OCI-LY3 (cell line): ENCODE measurements at regions not wholly inside any gene's neighbourhood (a gene's known extent, or its start where the extent isn't known, plus 50 kb on each side); places are given as distances from the start of the nearest gene placed in this dataset.
A peak's percentile ranks its signal among the peaks of the same experiment; 100 is the strongest.

ENCODE experiments used
- H2AFZ ChIP-seq: fragments of 200-600, 300-600 bp; shearing (Covaris generic); 2 replicates; pipeline ENCODE4 v1.6.0; 2014; ENCODE audit warnings: antibody characterized with exemption, low read depth, low read length
- H3K27ac ChIP-seq: fragments of 200-600, 300-600 bp; sonication (generic); 2 replicates; pipeline ENCODE4 v1.5.1; 2014; ENCODE audit warnings: mild to moderate bottlenecking, low read length, moderate library complexity, mixed read lengths
- H3K27me3 ChIP-seq: fragments of 200-600, 300-600 bp; sonication (generic); 2 replicates; pipeline ENCODE4 v1.6.1; 2014; ENCODE audit warnings: low read depth, low read length, mixed read lengths
- H3K36me3 ChIP-seq: fragments of 200-600, 300-600 bp; sonication (generic); replicated peaks from 2 replicates; pipeline ENCODE3; 2014; ENCODE audit warnings: low read depth, low read length, mixed read lengths
- H3K4me1 ChIP-seq: fragments of 300-600, 200-600 bp; sonication (generic); 2 replicates; pipeline ENCODE4 v1.6.1; 2014; ENCODE audit warnings: low read length, mixed read lengths
- H3K4me2 ChIP-seq: fragments of 200-600, 300-600 bp; sonication (generic); 2 replicates; pipeline ENCODE4 v1.6.1; 2014; ENCODE audit warnings: low read length, mixed read lengths
- H3K4me3 ChIP-seq: fragments of 300-600, 200-600 bp; sonication (generic); 2 replicates; pipeline ENCODE4 v1.5.1; 2014; ENCODE audit warnings: antibody characterized with exemption, mild to moderate bottlenecking, low read length, moderate library complexity
- H3K79me2 ChIP-seq: fragments of 300-600, 200-600 bp; shearing (Covaris generic); 2 replicates; pipeline ENCODE4 v1.6.1; 2014; ENCODE audit warnings: mild to moderate bottlenecking, low read length, mixed read lengths
- H3K9ac ChIP-seq: fragments of 300-600, 200-600 bp; shearing (Covaris generic); 2 replicates; pipeline ENCODE4 v1.6.0; 2014; ENCODE audit warnings: mild to moderate bottlenecking, low read length, moderate library complexity
- H3K9me3 ChIP-seq: fragments of 200-600, 300-600 bp; shearing (Covaris generic); 2 replicates; pipeline ENCODE4 v1.6.1; 2014; ENCODE audit warnings: low read length, mixed read lengths; ENCODE audit not compliant: insufficient read depth
- H4K20me1 ChIP-seq: fragments of 200-600, 300-600 bp; sonication (generic); 2 replicates; pipeline ENCODE4 v1.6.1; 2016; ENCODE audit warnings: low read length, mixed read lengths; ENCODE audit not compliant: insufficient read depth
- EZH2phosphoT487 ChIP-seq: fragments of 200-600 bp; shearing (Covaris generic); IDR thresholded peaks from 2 replicates; pipeline ENCODE4 v1.6.1; 2018; ENCODE audit warnings: antibody characterized with exemption, mixed run types, low read depth
- TF ChIP-seq, protein P1 (sequence below): fragments of 200-600, 300-600 bp; sonication (generic); IDR thresholded peaks from 2 replicates; pipeline ENCODE4 v1.5.1; 2014; ENCODE audit warnings: antibody characterized with exemption, low read length, low read depth

DNA sequence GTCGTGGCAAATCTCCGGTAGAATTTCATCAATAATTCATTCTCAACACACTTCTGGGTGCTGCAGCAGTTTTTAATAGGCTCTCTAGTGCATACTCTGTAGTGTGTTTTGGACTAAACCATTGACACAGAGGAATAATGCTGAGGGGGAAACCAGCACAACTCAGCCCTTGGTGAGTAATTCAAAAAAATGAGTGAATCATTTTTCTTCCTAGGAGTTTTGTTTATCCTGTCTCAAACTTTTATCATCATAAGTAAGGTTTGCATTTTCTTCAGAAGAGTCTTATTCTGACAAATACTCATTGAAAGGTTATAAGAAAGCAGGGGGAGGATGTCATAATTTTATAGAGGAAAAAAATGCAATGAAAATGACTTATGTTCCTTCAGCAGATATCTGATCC, 2542.7 kb downstream of the PCDH7 start:
- peaks cover 2% of the 10 kb centered on the region for H3K4me1 ChIP-seq

DNA sequence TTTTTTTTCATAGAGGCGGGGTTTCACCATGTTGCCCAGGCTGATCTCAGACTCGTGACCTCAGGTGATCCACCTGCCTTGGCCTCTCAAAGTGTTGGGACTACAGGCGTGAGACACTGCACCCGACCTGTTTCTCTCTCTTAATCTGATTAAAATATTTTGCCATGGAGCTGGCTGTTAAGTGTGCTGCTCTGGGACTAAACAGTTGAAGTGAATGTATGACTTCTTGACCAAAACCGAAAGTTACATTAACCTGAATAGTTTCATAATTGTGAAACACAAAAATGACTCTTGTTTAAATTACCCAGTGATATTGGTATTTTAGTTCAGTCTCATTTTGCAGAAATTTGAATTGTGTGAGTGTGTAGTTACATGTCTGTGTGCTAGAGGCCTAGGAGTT, 2548.6 kb downstream of the PCDH7 start:
- H3K9ac ChIP-seq: peak overlapping the region; percentile 38; the same call in 1 of the 2 replicates
- H3K79me2 ChIP-seq: no peaks in the 10 kb centered on the region
- no peaks in the 10 kb centered on the region for H4K20me1 ChIP-seq
- no peaks in the 10 kb centered on the region for H3K36me3 ChIP-seq
- H3K4me2 ChIP-seq: peak overlapping the region; percentile 58
- peak overlapping the region; percentile 55 for H3K4me3 ChIP-seq
- H2AFZ ChIP-seq: peak overlapping the region; percentile 0; the same call in 1 of the 2 replicates
- 0 out of 2 replicates have a peak, but pooled peaks cover 3% of the 10 kb centered on the region for H3K9me3 ChIP-seq
- TF ChIP-seq EZH2phosphoT487: no peak
- TF ChIP-seq, protein P1, sequence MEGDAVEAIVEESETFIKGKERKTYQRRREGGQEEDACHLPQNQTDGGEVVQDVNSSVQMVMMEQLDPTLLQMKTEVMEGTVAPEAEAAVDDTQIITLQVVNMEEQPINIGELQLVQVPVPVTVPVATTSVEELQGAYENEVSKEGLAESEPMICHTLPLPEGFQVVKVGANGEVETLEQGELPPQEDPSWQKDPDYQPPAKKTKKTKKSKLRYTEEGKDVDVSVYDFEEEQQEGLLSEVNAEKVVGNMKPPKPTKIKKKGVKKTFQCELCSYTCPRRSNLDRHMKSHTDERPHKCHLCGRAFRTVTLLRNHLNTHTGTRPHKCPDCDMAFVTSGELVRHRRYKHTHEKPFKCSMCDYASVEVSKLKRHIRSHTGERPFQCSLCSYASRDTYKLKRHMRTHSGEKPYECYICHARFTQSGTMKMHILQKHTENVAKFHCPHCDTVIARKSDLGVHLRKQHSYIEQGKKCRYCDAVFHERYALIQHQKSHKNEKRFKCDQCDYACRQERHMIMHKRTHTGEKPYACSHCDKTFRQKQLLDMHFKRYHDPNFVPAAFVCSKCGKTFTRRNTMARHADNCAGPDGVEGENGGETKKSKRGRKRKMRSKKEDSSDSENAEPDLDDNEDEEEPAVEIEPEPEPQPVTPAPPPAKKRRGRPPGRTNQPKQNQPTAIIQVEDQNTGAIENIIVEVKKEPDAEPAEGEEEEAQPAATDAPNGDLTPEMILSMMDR: no peak
- H3K4me1 ChIP-seq: peaks cover 20% of the 10 kb centered on the region
- peak overlapping the region; percentile 72 for H3K27ac ChIP-seq
- no peaks in the 10 kb centered on the region for H3K27me3 ChIP-seq

More for the DNA sequence above, 2542.7 kb downstream of the PCDH7 start:
- H2AFZ ChIP-seq: no peak overlapping the region
- no peak overlapping the region for H3K4me3 ChIP-seq
- H3K9ac ChIP-seq: no peak overlapping the region
- no peaks in the 10 kb centered on the region for H3K27me3 ChIP-seq
- no peaks in the 10 kb centered on the region for H3K36me3 ChIP-seq
- H4K20me1 ChIP-seq: no peaks in the 10 kb centered on the region
- no peak overlapping the region for H3K27ac ChIP-seq
- H3K9me3 ChIP-seq: no peaks in the 10 kb centered on the region
- H3K79me2 ChIP-seq: no peaks in the 10 kb centered on the region
- no peak overlapping the region for H3K4me2 ChIP-seq
- TF ChIP-seq, protein P1: no peak
- no peak for TF ChIP-seq EZH2phosphoT487

DNA sequence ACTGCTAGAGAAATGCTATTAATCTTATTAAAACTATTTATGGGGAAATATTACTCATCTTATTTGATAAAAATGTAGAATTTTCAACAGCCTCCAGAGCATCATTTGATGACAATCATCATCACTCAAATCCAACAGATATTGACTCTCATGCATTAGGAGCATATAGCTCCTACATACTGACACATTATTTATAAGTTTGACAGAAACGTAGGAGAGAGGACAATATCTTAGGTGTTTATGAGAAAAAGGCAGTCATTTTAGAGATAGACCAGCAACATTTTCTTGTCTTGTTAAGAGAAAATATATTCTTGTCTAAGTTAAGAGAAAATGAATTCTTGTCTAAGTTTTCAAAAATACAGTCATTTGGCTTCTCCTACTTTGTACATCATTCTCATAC, 2550.2 kb downstream of the PCDH7 start:
- H3K27ac ChIP-seq: no peak overlapping the region
- no peaks in the 10 kb centered on the region for H3K36me3 ChIP-seq
- H3K9ac ChIP-seq: no peak overlapping the region
- TF ChIP-seq EZH2phosphoT487: no peak
- TF ChIP-seq, protein P1: no peak
- no peak overlapping the region for H2AFZ ChIP-seq
- H3K4me2 ChIP-seq: no peak overlapping the region
- peaks cover 20% of the 10 kb centered on the region for H3K4me1 ChIP-seq
- no peaks in the 10 kb centered on the region for H4K20me1 ChIP-seq
- no peaks in the 10 kb centered on the region for H3K27me3 ChIP-seq
- H3K4me3 ChIP-seq: no peak overlapping the region
- H3K9me3 ChIP-seq: 0 out of 2 replicates have a peak, but pooled peaks cover 3% of the 10 kb centered on the region
- no peaks in the 10 kb centered on the region for H3K79me2 ChIP-seq

DNA sequence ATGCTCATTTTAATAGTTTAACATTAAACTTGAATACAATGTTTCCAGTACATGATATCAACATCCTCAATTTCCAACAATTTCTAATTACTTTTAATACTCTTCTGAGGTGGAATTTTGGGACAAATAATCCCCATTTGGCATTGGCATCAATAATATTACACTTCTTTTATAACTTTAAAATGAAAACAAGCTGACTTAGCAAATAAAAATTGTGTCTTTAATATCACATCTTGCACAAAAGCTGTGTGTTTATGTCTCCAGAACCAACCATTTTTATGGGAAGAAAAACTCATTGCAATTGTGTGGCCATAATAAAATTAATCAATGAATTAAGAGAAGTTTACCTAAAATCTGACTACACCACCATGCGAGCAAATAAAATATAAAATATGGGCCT, 2552.6 kb downstream of the PCDH7 start:
- Histone ChIP-seq H3K9me3 (0 out of 2 replicates have a peak, but pooled peaks cover 3% of the 10 kb centered on the region), H2AFZ (no peak overlapping the region), H3K4me1 (peaks cover 18% of the 10 kb centered on the region), H3K4me2 (no peak overlapping the region), H3K27ac (no peak overlapping the region), H3K9ac (no peak overlapping the region), H4K20me1 (no peaks in the 10 kb centered on the region), H3K27me3 (no peaks in the 10 kb centered on the region), H3K4me3 (no peak overlapping the region), H3K36me3 (no peaks in the 10 kb centered on the region), H3K79me2 (no peaks in the 10 kb centered on the region)
- TF ChIP-seq, protein P1: no peak
- TF ChIP-seq EZH2phosphoT487: no peak
